Peyer's patch (tissue), 4 donors: ENCODE measurements at regions not wholly inside any gene's neighbourhood (a gene's known extent, or its start where the extent isn't known, plus 50 kb on each side); places are given as distances from the start of the nearest gene placed in this dataset.

ENCODE experiments used
- DNase-seq, 3 donors: peaks; one replicate each; pipeline ENCODE4 v3.0.0-alpha.2; 2017 to 2019
- H3K27ac ChIP-seq, 4 donors: fragments of 200-600 bp; sonication (generic); one replicate each; pipeline ENCODE4 v1.5.1; 2016 to 2019
- H3K27me3 ChIP-seq, 2 donors: fragments of 200-600 bp; sonication (generic); one replicate each; pipeline ENCODE4 v1.5.1; 2019
- H3K36me3 ChIP-seq, 3 donors: fragments of 200-600 bp; sonication (generic); one replicate each; pipeline ENCODE4 v1.5.1; 2016 to 2019
- H3K4me1 ChIP-seq, 4 donors: fragments of 200-600 bp; sonication (generic); one replicate each; pipeline ENCODE4 v1.5.1; 2016 to 2019
- H3K4me3 ChIP-seq, 4 donors: fragments of 200-600 bp; sonication (generic); 1 replicate in 3 of 4; 2 replicates in 1 of 4; pipeline ENCODE4 v1.5.1; 2016 to 2019; ENCODE audit warnings: mild to moderate bottlenecking in 1 of 4
- H3K9me3 ChIP-seq, 4 donors: fragments of 200-600 bp; sonication (generic); one replicate each; pipeline ENCODE4 v1.5.1; 2016 to 2019; ENCODE audit warnings: mild to moderate bottlenecking in 1 of 4
- POLR2A ChIP-seq, 2 donors: fragments of 450-650 bp; IDR thresholded peaks; one replicate each; pipeline ENCODE4 v1.5.1; 2017; ENCODE audit warnings: antibody characterized with exemption in 2 of 2, mild to moderate bottlenecking in 2 of 2, moderate library complexity in 2 of 2
- TF ChIP-seq, protein P1 (sequence below), 6 experiments: fragments of 450-650 bp in 4 of 6; fragments of 200-600 bp in 2 of 6; sonication (generic) in 1 of 6; IDR thresholded peaks; one replicate each; pipeline ENCODE4 v1.5.1; 2017 to 2019; ENCODE audit warnings: antibody characterized with exemption in 6 of 6, mild to moderate bottlenecking in 3 of 6, moderate library complexity in 1 of 6

GRCh38 chr3:74713977-74714376, 99.5 kb upstream of the CNTN3 start:
- no peak overlapping the region for H3K27ac ChIP-seq
- DNase-seq, result no peak
- TF ChIP-seq, protein P1, sequence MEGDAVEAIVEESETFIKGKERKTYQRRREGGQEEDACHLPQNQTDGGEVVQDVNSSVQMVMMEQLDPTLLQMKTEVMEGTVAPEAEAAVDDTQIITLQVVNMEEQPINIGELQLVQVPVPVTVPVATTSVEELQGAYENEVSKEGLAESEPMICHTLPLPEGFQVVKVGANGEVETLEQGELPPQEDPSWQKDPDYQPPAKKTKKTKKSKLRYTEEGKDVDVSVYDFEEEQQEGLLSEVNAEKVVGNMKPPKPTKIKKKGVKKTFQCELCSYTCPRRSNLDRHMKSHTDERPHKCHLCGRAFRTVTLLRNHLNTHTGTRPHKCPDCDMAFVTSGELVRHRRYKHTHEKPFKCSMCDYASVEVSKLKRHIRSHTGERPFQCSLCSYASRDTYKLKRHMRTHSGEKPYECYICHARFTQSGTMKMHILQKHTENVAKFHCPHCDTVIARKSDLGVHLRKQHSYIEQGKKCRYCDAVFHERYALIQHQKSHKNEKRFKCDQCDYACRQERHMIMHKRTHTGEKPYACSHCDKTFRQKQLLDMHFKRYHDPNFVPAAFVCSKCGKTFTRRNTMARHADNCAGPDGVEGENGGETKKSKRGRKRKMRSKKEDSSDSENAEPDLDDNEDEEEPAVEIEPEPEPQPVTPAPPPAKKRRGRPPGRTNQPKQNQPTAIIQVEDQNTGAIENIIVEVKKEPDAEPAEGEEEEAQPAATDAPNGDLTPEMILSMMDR (IDR thresholded peaks at IDR 0.05), result no peak
- no peak for TF ChIP-seq POLR2A (IDR thresholded peaks at IDR 0.05)
- no peaks in the 10 kb centered on the region for H3K36me3 ChIP-seq
- H3K27me3 ChIP-seq, result no peaks in the 10 kb centered on the region
- no peaks in the 10 kb centered on the region for H3K4me1 ChIP-seq
- H3K9me3 ChIP-seq, result no peaks in the 10 kb centered on the region
- no peak overlapping the region for H3K4me3 ChIP-seq

DNA sequence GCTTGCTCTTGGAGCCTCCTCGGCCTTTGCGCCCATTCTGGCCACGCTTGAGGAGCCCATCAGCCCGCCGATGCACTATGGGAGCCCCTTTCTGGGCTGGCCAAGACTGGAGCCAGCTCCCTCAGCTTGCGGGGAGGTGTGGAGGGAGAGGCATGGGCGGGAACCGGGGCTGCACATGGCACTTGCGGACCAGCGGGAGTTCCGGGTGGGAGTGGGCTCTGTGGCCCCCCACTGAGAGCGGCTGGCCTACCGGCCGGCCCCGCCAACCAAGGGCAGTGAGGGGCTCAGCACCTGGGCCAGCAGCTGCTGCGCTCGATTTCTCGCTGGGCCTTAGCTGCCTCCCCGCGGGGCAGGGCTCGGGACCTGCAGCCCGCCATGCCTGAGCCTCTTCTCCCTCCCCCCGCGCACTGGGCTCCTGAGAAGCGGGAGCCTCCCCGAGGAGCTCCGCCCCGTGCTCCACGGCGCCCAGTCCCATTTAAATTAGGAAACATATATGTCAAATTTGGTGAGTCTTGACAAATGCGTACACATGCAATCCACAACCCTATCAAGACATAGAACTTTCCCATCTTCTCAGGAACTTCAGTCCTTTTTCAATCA, 97.6 kb upstream of the CNTN3 start:
- Histone ChIP-seq H3K27ac (no peak overlapping the region), H3K9me3 (no peaks in the 10 kb centered on the region), H3K4me3 (no peak overlapping the region), H3K27me3 (no peaks in the 10 kb centered on the region), H3K36me3 (no peaks in the 10 kb centered on the region), H3K4me1 (no peaks in the 10 kb centered on the region)
- TF ChIP-seq POLR2A (IDR thresholded peaks at IDR 0.05), result no peak
- TF ChIP-seq, protein P1 (IDR thresholded peaks at IDR 0.05), result no peak
- DNase-seq, result no peak

GRCh38 chr3:74709951-74710350, 95.5 kb upstream of the CNTN3 start:
- Histone ChIP-seq H3K9me3 (no peaks in the 10 kb centered on the region), H3K4me1 (no peaks in the 10 kb centered on the region), H3K36me3 (no peaks in the 10 kb centered on the region), H3K27ac (no peak overlapping the region), H3K4me3 (no peak overlapping the region), H3K27me3 (no peaks in the 10 kb centered on the region)
- TF ChIP-seq POLR2A (IDR thresholded peaks at IDR 0.05), result no peak
- TF ChIP-seq, protein P1 (IDR thresholded peaks at IDR 0.05), result no peak
- DNase-seq, result no peak

- Histone ChIP-seq H3K9me3 (no peaks in the 10 kb centered on the region), H3K36me3 (no peaks in the 10 kb centered on the region), H3K27ac (no peak overlapping the region), H3K27me3 (no peaks in the 10 kb centered on the region), H3K4me3 (no peak overlapping the region), H3K4me1 (no peaks in the 10 kb centered on the region)
- no peak for DNase-seq
- TF ChIP-seq, protein P1 (IDR thresholded peaks at IDR 0.05), result no peak
- TF ChIP-seq POLR2A (IDR thresholded peaks at IDR 0.05), result no peak
These were observed 79.4 kb upstream of the CNTN3 start for GRCh38 chr3:74693696-74694393.

GRCh38 chr3:74693251-74693650, 78.8 kb upstream of the CNTN3 start:
- no peak for DNase-seq
- Histone ChIP-seq H3K36me3 (no peaks in the 10 kb centered on the region), H3K4me3 (no peak overlapping the region), H3K27ac (no peak overlapping the region), H3K9me3 (no peaks in the 10 kb centered on the region), H3K27me3 (no peaks in the 10 kb centered on the region), H3K4me1 (no peaks in the 10 kb centered on the region)
- TF ChIP-seq, protein P1 (IDR thresholded peaks at IDR 0.05), result no peak
- no peak for TF ChIP-seq POLR2A (IDR thresholded peaks at IDR 0.05)
